Body of pancreas (tissue), 4 donors: ENCODE measurements at regions not wholly inside any gene's neighbourhood (a gene's known extent, or its start where the extent isn't known, plus 50 kb on each side); places are given as distances from the start of the nearest gene placed in this dataset.

Experiments
- POLR2A ChIP-seq, 3 donors: fragments of 450-650 bp; IDR thresholded peaks; one replicate each; pipeline ENCODE4 v1.6.1; 2016; ENCODE audit warnings: antibody characterized with exemption in 3 of 3, mild to moderate bottlenecking in 2 of 3
- TF ChIP-seq, protein P1 (sequence below), 7 experiments: fragments of 450-650 bp in 4 of 7; fragments of 200-600 bp in 3 of 7; sonication (generic) in 3 of 7; IDR thresholded peaks; one replicate each; pipeline ENCODE4 v1.5.1; 2016 to 2019; ENCODE audit warnings: antibody characterized with exemption in 7 of 7

DNA sequence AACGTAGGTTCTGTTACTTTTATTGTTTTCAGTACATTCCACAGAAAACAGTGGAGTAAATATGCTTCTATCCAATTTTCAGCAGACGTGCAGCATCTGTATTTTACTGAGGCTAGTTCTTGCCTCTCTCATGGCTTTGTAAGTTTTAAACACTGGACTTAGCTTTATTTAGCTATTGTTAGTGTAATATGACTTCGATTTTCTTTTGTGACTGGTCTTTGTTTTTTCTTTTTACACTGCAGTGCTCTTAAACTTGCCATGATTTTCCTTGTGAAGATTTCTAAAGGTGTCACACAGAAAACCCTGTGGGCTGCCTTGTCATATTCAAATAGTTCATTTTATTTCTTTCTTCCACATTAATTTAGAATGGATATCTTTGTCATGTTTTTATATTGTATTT lies 1234.9 kb upstream of the CITED2 start:
- TF ChIP-seq, protein P1, sequence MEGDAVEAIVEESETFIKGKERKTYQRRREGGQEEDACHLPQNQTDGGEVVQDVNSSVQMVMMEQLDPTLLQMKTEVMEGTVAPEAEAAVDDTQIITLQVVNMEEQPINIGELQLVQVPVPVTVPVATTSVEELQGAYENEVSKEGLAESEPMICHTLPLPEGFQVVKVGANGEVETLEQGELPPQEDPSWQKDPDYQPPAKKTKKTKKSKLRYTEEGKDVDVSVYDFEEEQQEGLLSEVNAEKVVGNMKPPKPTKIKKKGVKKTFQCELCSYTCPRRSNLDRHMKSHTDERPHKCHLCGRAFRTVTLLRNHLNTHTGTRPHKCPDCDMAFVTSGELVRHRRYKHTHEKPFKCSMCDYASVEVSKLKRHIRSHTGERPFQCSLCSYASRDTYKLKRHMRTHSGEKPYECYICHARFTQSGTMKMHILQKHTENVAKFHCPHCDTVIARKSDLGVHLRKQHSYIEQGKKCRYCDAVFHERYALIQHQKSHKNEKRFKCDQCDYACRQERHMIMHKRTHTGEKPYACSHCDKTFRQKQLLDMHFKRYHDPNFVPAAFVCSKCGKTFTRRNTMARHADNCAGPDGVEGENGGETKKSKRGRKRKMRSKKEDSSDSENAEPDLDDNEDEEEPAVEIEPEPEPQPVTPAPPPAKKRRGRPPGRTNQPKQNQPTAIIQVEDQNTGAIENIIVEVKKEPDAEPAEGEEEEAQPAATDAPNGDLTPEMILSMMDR (IDR thresholded peaks at IDR 0.05) = no peak
- TF ChIP-seq POLR2A (IDR thresholded peaks at IDR 0.05) = no peak
